OCI-LY7 (cell line): ENCODE measurements at regions not wholly inside any gene's neighbourhood (a gene's known extent, or its start where the extent isn't known, plus 50 kb on each side); places are given as distances from the start of the nearest gene placed in this dataset.

ENCODE experiments used
- BruUV-seq: library from RNA; stranded (reverse); fragments of 400-500 nt; replicated peaks from 2 replicates; lab custom pipeline; 2021; lab: Mats Ljungman, UMichigan
- CTCF ChIA-PET: fragments of 300-600 bp; sonication (Branson Sonifier 250); formaldehyde crosslinking; loops from one replicate; lab custom pipeline; 2022; ENCODE audit warnings: antibody characterized with exemption; ENCODE audit not compliant: unreplicated experiment; lab: Charles Lee
- POLR2A ChIA-PET: fragments of 300-600 bp; sonication (Branson Sonifier 250); formaldehyde crosslinking; loops from one replicate; lab custom pipeline; 2022; ENCODE audit warnings: antibody characterized with exemption; lab: Charles Lee
- DNase-seq: peaks from one replicate; pipeline ENCODE4 v3.0.0-alpha.2; 2015; ENCODE audit warnings: low spot score
- H2AFZ ChIP-seq: fragments of 200-600 bp; sonication (generic), shearing (Covaris generic); 2 replicates; pipeline ENCODE4 v1.6.1; 2014; ENCODE audit warnings: mild to moderate bottlenecking, antibody characterized with exemption, low read length, moderate library complexity
- H3K27ac ChIP-seq: fragments of 200-600 bp; sonication (generic); 2 replicates; pipeline ENCODE4 v1.5.1; 2014; ENCODE audit warnings: mixed run types, low read depth, mild to moderate bottlenecking, moderate library complexity, low read length, inconsistent platforms; ENCODE audit not compliant: poor library complexity, severe bottlenecking
- H3K36me3 ChIP-seq: fragments of 200-600 bp; sonication (generic); 2 replicates; pipeline ENCODE4 v1.6.1; 2014; ENCODE audit warnings: mild to moderate bottlenecking, antibody characterized with exemption, low read length, moderate library complexity, mixed read lengths; ENCODE audit not compliant: insufficient read depth
- H3K4me1 ChIP-seq: fragments of 200-600 bp; sonication (generic); 2 replicates; pipeline ENCODE4 v1.5.1; 2014; ENCODE audit warnings: mild to moderate bottlenecking, low read length; ENCODE audit not compliant: insufficient read depth, poor library complexity, severe bottlenecking
- H3K4me2 ChIP-seq: fragments of 200-600 bp; sonication (generic); 2 replicates; pipeline ENCODE4 v1.6.1; 2014; ENCODE audit warnings: mild to moderate bottlenecking, low read length
- H3K4me3 ChIP-seq: fragments of 200-600 bp; sonication (generic); 2 replicates; pipeline ENCODE4 v1.5.1; 2014; ENCODE audit warnings: mild to moderate bottlenecking, low read depth, low read length; ENCODE audit not compliant: poor library complexity, severe bottlenecking
- H3K79me2 ChIP-seq: fragments of 200-600 bp; sonication (generic); 2 replicates; pipeline ENCODE4 v1.6.1; 2016; ENCODE audit warnings: low read depth, mild to moderate bottlenecking, low read length, moderate library complexity, mixed read lengths; ENCODE audit not compliant: insufficient read depth
- H3K9me2 ChIP-seq: fragments of 200-600 bp; sonication (generic); 2 replicates; pipeline ENCODE4 v1.6.1; 2016; ENCODE audit warnings: mild to moderate bottlenecking, low read length, mixed read lengths; ENCODE audit not compliant: insufficient read depth
- H3K9me3 ChIP-seq: fragments of 200-600 bp; sonication (generic); 2 replicates; pipeline ENCODE4 v1.6.1; 2014; ENCODE audit warnings: mild to moderate bottlenecking, mixed run types, low read length, mixed read lengths
- H4K20me1 ChIP-seq: fragments of 200-600 bp; sonication (generic); 2 replicates; pipeline ENCODE4 v1.6.1; 2014; ENCODE audit warnings: mild to moderate bottlenecking, antibody characterized with exemption, low read length, moderate library complexity, mixed read lengths; ENCODE audit not compliant: insufficient read depth
- EZH2phosphoT487 ChIP-seq: fragments of 200-600 bp; sonication (generic); IDR thresholded peaks from 2 replicates; pipeline ENCODE4 v1.6.1; 2018; ENCODE audit warnings: low read depth, borderline replicate concordance, mild to moderate bottlenecking, mixed run types, antibody characterized with exemption, low read length, moderate library complexity, mixed read lengths
- intact Hi-C: fragments of 100-400 bp; cut with micrococcal nuclease; formaldehyde crosslinking; loops from one replicate; pipeline ENCODE4 v1.10.0; 2022; ENCODE audit not compliant: unreplicated experiment
- TF ChIP-seq, protein P1 (sequence below): fragments of 200-600 bp; sonication (generic); conservative IDR thresholded peaks from 2 replicates; pipeline ENCODE4 v1.5.1; 2014; ENCODE audit warnings: mild to moderate bottlenecking, antibody characterized with exemption, low read length, moderate library complexity, mixed read lengths

DNA sequence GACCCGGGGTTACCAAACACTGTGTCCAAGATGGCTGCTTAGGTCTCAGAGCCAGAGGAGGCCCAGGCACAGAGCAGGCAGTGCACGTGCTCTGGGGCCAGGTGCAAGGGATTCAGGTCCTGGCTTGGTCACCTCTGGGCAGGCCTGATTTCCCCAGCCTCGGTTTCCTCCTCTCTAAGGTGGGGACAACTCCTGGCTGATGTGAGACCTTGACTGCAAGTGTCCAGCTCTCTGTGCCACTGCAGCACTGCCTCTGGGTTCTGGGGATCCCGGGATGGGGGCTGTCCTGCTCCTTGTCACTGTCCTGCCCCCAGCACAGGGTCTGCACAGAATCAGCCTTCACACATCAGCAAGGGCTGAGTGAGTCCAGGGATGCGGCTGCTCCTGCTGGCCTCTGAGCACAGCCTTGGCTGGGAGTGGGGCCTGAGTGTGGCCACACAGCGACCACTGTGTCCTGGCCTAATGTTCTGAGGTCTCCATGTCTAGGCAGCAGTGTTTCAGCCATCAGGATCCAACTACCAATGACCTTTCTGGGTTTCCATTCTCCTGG is 170.2 kb upstream of the HDAC4 start:
- Histone ChIP-seq H3K4me1 (no peaks in the 10 kb centered on the region), H3K27ac (no peak overlapping the region), H3K9me2 (no peaks in the 10 kb centered on the region), H2AFZ (no peak overlapping the region), H3K4me3 (no peak overlapping the region), H3K4me2 (no peak overlapping the region), H3K36me3 (no peaks in the 10 kb centered on the region), H4K20me1 (no peaks in the 10 kb centered on the region), H3K79me2 (no peaks in the 10 kb centered on the region), H3K9me3 (no peaks in the 10 kb centered on the region)
- DNase-seq, result no peak
- CTCF ChIA-PET, result no interaction called here
- TF ChIP-seq EZH2phosphoT487, result no peak
- TF ChIP-seq, protein P1, sequence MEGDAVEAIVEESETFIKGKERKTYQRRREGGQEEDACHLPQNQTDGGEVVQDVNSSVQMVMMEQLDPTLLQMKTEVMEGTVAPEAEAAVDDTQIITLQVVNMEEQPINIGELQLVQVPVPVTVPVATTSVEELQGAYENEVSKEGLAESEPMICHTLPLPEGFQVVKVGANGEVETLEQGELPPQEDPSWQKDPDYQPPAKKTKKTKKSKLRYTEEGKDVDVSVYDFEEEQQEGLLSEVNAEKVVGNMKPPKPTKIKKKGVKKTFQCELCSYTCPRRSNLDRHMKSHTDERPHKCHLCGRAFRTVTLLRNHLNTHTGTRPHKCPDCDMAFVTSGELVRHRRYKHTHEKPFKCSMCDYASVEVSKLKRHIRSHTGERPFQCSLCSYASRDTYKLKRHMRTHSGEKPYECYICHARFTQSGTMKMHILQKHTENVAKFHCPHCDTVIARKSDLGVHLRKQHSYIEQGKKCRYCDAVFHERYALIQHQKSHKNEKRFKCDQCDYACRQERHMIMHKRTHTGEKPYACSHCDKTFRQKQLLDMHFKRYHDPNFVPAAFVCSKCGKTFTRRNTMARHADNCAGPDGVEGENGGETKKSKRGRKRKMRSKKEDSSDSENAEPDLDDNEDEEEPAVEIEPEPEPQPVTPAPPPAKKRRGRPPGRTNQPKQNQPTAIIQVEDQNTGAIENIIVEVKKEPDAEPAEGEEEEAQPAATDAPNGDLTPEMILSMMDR, result no peak
- no TSS peak for BruUV-seq
- intact Hi-C loops, result no loop called here
- POLR2A ChIA-PET, result no interaction called here

DNA sequence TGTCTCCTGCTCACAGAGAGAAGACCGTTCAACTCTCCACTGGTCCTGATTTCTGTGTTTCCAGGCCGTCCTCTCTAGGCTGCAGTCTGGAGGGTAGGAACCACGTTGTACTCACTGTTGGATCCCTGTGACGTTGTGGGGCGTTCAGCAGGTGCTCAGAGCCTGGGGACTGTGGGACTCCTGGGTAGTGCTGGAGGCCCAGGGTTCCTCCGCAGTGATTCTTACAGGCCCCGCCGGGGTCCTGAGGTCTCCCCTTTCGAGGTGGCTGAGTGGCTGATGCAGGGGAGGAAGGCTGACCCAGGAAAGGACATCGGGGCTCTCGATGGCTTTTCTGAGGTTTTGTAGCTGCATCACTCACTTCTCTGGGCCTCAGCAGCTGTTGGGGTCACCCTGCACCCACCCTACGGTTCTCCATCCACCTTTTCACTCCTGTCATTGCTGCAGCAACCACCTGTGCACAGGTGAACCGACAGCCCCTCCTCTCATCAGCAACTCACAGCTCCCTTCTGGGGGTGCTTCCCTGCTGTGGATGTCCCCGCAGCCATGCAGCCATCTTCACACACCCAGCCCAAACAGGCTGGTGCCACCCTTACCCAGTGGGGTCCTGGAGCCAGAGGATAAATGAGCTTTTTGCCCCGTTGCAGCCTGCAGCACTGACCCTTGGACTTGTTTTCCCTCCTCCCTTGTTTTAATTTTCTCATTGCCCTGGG is 169.6 kb upstream of the HDAC4 start:
- intact Hi-C loops, result no loop called here
- H3K4me3 ChIP-seq, result no peak overlapping the region
- no peak overlapping the region for H2AFZ ChIP-seq
- no peak overlapping the region for H3K4me2 ChIP-seq
- no peak for DNase-seq
- TF ChIP-seq, protein P1, result no peak
- TF ChIP-seq EZH2phosphoT487, result no peak
- H3K79me2 ChIP-seq, result no peaks in the 10 kb centered on the region
- CTCF ChIA-PET, result no interaction called here
- H3K36me3 ChIP-seq, result no peaks in the 10 kb centered on the region
- no peaks in the 10 kb centered on the region for H3K9me2 ChIP-seq
- H3K9me3 ChIP-seq, result no peaks in the 10 kb centered on the region
- no peak overlapping the region for H3K27ac ChIP-seq
- no TSS peak for BruUV-seq
- H4K20me1 ChIP-seq, result no peaks in the 10 kb centered on the region
- POLR2A ChIA-PET, result no interaction called here
- H3K4me1 ChIP-seq, result no peaks in the 10 kb centered on the region

DNA sequence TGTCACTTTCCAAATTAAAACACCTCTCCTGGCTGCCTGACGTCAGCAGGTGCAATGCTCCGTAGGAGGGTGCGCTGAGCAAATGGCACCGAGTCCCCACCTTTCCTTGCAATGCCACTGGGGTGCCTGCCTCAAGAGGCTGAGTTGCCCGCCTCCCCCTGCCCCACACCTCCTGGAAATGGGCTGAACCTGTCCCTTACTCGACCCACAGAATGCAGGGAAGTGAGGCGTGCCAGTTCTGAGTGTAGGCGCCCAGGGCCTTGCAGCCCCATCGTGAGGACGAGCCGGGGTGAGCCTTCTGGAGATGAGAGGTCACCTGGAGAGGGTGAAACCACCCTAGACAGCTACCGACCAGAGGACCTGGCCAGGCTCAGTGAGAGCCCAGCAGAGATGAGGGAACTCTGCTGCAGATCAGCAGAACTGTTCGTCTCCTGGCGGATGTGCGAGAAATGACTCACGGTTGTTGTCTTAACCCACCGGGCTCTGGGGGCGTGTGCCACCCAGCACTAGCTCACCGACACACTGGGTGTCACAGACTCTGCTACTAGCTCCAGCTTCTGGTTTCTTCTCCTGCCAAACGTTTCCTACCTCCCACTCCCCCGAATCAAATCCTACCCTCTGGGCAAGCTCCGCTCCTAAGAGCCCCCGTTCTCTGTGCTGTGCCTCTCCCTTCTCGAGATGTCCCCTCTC is 168.7 kb upstream of the HDAC4 start:
- Histone ChIP-seq H4K20me1 (no peaks in the 10 kb centered on the region), H3K9me2 (no peaks in the 10 kb centered on the region), H3K79me2 (no peaks in the 10 kb centered on the region), H3K36me3 (no peaks in the 10 kb centered on the region), H3K9me3 (no peaks in the 10 kb centered on the region), H3K27ac (no peak overlapping the region), H2AFZ (no peak overlapping the region), H3K4me1 (no peaks in the 10 kb centered on the region), H3K4me2 (no peak overlapping the region), H3K4me3 (no peak overlapping the region)
- no peak for DNase-seq
- ChIA-PET POLR2A (no interaction called here), CTCF (no interaction called here)
- BruUV-seq, result no TSS peak
- TF ChIP-seq, protein P1, result no peak
- no peak for TF ChIP-seq EZH2phosphoT487
- intact Hi-C loops, result no loop called here
